C4-2B (cell line): ENCODE measurements at regions not wholly inside any gene's neighbourhood (a gene's known extent, or its start where the extent isn't known, plus 50 kb on each side); places are given as distances from the start of the nearest gene placed in this dataset.

Experiments
- H3K27ac ChIP-seq: fragments of 450-650 bp; 2 replicates; pipeline ENCODE4 v1.5.1; 2017
- CTCF ChIP-seq: fragments of 450-650 bp; conservative IDR thresholded peaks from 2 replicates; pipeline ENCODE4 v1.5.1; 2017; ENCODE audit warnings: mild to moderate bottlenecking
- ZFX ChIP-seq: fragments of 450-650 bp; IDR thresholded peaks from 2 replicates; pipeline ENCODE4 v1.6.1; 2017

DNA sequence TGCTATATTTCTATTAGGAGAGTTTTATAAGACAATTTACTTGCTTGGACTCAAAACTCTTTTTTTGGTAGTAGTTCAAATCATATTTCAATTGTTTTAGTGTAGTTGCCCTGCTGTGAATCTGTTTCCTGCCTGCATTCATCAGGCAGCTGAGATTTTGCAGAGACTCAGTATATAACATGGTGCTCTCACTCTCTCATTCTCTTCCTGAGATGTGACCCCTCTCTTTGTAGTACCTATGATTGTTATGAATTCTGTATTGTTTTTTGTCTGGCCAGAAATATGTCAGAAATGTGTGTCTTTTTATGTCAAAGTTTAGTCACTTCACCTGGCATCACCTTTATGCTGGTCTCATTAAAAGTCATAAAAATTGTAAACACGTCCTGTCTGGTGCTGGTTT lies 374.0 kb downstream of the RAPGEF2 start:
- no peak overlapping the region for H3K27ac ChIP-seq
- TF ChIP-seq ZFX (no peak), CTCF (no peak)

DNA sequence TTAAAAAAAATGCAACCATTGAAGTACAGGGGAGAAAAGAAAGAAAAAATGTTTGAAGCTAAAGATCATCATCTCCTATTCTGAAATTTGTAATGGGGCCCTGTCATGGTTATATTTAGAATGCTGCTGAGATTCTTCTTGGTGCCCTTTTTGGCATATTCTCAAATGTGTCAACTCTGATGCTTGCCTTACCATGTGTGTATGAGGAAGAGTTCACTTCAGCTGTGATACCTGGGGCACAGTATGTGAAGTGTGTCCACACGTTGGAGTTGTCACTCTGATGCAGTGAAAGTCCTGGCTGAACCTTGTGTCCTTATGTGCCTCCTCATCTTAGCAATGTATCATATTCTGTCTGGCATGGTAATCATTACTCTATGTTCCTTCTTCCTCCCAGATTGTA lies 377.9 kb downstream of the RAPGEF2 start:
- H3K27ac ChIP-seq, result no peak overlapping the region
- TF ChIP-seq CTCF (no peak), ZFX (no peak)

DNA sequence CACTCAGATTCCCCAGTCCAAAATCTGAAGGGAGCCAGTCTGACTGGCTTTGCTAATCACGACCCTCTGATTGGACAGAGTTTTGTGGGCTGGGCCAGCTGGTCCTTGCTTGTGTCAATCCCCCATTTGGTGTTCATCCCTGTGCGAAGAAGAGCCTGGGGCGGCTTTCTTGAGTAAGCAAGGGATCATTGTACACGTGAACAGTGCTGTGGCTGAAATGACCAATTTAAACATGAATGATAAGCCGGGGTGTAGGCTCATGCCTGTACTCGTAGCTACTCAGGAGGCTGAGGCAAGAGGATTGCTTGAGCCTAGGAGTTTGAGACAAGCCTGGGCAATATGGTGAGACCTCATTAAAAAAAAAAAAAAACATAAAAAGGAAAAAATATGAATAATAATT lies 379.1 kb downstream of the RAPGEF2 start:
- no peak for TF ChIP-seq CTCF
- no peak for TF ChIP-seq ZFX
- no peak overlapping the region for H3K27ac ChIP-seq

GRCh38 chr4:159483110-159483781 lies 380.4 kb downstream of the RAPGEF2 start:
- H3K27ac ChIP-seq, result no peak overlapping the region
- TF ChIP-seq ZFX (no peak), CTCF (no peak)

DNA sequence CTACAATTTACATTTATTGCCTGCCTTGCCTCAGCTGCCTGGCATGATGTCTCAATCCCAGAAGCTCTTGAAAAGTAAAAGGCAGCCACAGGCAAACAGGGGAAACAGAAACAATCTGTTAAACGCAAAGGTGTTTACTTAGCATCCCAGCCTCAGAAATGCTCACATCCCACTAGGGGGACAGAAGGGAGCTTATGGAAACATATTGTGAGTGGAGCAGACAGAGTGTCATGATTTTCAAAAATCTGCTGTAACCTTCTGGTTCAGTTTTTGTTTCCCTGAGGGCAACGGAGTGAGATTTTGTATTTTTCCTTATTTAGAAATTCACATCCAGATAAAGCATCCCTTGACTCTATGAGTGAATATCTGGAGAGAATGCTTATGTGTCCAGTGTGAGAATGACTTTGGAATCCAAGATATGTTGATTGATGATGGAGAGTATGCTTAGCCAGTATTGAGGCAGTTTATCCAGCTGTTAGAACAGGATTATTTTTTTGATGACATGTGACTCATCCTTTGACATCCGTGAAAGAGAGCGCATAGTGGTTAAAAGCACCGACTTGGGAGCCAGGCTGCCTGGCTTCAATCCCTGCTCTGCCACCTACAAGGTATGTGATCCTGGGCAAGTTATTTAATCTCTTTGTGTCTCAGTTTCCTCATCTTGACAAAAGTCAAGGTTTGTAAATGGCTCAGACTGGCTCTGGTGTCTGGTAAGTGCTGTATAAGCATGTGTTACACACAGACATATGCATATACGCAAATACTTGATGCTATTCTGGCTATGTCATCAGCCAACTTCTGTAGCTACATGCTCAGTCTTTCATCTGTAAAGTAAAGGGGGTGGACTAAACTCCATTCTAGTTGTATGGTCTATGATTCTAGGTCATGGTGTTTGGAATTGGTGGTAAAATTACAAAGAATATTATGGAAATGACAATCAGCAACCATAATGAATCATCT lies 381.2 kb downstream of the RAPGEF2 start:
- no peak overlapping the region for H3K27ac ChIP-seq
- TF ChIP-seq ZFX (no peak), CTCF (no peak)

DNA sequence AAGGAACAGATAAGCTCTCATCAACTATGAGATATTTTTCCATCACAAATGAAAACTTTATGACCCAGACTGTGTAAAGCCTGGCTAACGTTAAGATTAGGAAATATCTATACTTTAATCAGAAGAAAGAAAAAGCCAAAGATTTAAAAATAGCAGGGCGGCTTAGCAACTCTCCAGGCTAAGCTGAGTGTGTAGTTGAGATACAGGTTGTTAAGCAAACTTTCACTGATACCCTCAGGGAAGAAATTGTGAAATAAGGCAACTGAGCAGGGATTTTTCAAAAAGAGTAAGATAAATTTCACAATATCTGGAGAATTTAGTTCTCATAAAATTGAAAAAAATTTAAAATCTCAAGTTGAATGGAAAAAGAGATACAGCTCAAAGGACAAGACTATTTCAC lies 382.0 kb downstream of the RAPGEF2 start:
- TF ChIP-seq CTCF, result no peak
- TF ChIP-seq ZFX, result no peak
- H3K27ac ChIP-seq, result no peak overlapping the region

- TF ChIP-seq ZFX (no peak), CTCF (peak; percentile 78)
- no peak overlapping the region for H3K27ac ChIP-seq
These were observed 384.4 kb downstream of the RAPGEF2 start for GRCh38 chr4:159487284-159487747.
